HG03442 (cell line): ENCODE measurements at regions not wholly inside any gene's neighbourhood (a gene's known extent, or its start where the extent isn't known, plus 50 kb on each side); places are given as distances from the start of the nearest gene placed in this dataset.

Experiments used
- ATAC-seq: cut with Tn5 transposase; IDR thresholded peaks from one replicate; pipeline ENCODE4 v1.9.1; 2021; ENCODE audit warnings: mild to moderate bottlenecking, moderate library complexity; ENCODE audit not compliant: unreplicated experiment

DNA sequence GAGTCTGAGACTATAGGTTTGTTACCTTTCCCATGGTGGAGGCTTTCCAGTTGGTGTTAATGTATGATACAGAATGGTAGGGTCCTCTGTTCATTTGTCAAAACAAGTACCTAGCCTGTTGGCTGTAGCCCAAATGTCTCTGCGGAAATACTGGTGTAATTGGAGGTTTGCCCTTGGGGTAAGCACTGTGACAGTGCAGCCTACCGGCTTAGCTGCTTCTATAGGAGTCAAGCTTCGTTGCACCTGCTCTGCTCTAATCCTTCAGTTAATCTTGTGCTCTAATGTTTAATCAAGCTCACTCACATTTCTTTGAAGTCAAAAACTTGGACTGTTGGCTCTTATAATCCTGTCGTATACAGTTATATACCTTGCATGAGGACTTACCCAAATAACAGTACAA lies 203.4 kb downstream of the CCNG2 start:
- ATAC-seq: no peak

DNA sequence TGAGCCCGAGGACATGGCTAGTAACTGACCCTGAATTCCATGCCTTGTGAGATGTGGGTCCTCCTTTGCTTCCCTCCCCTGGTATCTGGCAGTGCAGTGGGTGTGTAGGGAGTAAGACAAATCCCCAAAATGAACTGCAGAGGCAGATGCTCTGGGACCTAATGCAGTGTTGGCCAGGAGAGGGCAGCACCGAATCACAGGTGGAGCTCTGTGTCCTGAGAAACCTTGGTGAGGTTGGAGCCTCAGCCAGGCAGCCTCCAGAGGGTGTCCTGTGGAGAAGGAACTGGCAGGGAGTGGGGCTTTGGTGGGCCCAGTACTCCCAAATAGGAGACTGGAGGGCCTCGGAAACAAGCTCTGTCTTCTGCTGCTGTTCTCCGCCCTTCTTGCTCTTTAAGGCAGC lies 209.9 kb downstream of the CCNG2 start:
- peak; percentile 81 for ATAC-seq

DNA sequence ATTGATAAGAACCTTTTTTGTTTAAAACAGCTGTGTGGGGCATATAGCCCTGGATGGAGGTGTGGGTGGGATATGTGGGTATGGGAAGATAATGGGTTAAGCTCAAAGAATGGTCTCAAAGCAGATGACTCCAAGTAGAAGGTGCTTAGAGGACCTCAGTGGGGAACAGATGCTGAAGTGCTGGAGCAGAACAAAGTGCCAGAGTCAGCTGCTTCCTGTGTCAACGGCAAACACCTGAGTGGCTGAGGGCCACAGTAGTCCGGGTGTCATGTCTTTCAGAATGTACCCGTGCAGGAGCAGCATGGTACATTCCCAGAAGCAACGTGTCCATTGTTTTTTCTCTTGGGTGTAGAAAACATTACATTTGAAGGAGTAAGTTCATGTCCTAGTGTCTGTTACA lies 210.6 kb downstream of the CCNG2 start:
- no peak for ATAC-seq

DNA sequence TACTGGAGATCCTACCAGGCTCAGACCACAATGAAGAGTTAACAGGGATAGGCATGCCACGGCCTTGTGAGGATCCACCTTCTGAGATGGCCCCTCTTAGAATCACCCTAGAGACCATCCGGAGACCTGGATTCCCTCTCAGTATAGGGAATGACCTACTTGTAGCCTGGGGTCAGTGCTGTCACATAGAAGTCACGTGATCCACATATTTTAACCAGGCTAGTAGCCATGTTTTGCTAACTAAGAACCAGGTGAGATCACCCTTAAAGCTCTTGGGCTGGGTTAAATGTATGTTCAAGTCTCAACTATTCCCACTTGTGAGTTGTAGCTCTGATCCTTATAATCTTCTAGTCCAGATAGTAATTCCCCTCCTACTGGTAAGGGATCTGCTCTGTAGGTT lies 215.4 kb downstream of the CCNG2 start:
- ATAC-seq: no peak

DNA sequence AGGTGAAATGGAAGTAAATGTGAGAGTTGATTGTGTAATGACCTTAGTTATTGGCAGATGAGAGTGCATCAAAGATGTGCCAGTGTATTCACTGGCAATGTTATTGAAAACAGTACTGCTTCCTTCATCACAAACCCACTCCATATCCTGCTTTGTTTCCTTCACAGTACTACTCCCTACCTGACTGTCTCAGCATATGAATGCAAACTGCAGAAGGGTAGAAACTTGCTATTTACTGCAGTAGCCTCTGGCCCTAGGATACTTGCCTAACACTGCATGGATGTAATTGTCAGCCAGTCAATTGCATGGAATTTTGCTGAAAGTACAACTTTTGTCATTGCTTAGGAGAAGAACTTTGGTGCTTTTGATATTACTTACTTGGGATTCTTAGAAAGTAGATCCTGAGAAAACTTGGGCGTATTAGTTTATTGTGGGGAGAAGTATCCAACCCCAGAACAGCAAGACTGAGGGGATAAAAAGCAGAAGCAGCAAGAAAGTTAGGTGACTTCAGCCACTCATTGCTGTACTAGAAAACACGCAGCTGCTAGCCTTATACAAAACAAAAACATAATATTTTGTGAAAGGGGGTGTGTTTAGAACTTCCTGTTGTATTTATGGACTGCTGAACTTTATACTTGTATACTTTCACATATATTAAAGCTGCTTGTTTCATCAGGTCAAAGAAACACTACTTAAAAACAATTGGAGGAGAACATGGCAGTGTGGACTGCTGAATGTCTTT lies 219.0 kb downstream of the CCNG2 start:
- no peak for ATAC-seq

DNA sequence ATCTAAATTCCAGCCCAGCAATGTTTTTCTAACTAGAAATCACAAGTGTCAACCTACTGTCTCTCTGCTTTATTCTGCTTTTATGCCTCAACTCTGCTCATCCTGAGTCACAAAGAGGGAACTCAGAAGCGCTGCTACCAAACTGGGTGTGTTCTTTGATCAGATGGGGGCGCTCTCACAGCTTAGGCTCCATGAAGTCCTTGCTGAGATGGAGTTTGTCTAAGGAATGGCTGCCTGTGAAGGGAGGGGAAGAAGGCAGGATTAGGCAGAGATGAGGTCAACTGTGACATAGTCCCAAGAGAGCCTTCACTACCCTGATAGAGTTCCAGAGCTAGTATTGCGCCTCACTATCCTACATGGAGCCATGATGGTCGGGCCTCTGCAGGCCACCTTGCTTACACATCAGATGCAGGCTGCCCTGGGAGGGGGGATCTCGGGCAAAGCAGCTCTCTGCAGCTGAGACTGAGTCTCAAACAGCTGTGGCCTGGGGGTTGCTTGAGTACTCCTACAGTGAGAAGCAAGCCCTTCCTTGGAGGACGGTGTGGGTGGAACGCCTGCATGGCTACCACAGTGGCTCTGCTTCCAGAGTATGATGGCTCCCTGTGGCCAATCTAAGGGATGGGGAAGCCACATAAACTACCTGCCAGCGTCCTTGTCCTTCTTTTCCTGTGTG lies 219.9 kb downstream of the CCNG2 start:
- ATAC-seq: no peak

DNA sequence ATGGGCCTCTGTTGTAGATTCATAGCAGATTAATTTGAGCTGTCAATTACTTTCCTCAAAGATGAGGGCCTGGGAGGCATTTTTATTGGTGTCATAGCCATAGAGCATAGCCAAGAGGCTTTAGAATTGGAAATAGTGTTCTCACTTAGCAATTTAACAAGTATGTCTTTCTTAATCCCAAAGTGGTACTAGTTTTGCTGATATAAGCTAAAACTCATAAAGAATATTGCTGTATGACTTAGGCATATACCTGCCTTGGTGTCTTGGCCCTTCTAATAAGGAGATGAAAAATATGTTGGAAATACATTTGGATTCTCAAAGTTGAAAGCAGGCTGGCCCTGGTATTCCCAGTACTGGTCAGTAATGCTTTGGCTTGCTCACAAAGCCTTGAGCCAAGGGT lies 221.5 kb upstream of the CXCL13 start:
- ATAC-seq: no peak

DNA sequence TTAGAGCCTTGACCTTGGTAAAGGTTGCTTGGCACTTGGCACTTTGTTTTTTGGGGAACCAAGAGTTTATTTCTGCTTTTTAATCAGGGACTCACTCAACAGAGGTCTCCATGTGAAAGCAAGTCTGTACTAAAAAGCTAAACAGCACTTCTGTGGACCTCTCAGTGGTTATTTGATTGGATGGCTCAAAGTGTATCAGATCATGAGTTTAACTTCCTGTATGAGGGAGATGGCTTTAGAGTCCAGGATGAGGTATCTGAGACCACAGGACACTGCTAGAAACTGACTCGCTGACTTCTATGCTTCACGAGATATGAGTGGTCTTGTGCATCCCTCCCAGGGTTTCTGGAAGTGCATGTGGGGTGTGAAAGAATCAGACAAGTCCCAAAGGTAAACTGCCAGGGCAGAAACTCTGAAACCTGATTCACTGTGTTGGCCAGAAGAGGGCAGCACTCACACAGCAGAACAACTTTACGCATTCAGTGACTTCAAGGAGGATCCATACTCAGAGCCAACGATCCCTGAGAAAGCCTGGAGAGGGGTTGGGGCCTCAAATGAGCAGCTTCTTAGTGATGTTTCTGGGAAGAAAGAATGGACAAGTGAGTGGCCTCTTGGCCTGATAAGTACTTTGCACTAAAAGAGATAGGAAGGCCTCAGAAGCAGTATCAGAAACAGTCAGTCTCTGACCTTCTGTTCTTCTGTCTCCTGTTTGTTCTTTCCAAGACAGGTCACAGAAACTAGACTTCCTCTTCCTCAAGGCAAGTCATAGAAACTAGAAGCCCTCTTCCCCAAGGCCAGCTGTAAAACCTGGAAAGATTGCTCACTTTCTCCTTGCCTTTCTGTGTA lies 220.3 kb upstream of the CXCL13 start:
- ATAC-seq: peak; percentile 73

DNA sequence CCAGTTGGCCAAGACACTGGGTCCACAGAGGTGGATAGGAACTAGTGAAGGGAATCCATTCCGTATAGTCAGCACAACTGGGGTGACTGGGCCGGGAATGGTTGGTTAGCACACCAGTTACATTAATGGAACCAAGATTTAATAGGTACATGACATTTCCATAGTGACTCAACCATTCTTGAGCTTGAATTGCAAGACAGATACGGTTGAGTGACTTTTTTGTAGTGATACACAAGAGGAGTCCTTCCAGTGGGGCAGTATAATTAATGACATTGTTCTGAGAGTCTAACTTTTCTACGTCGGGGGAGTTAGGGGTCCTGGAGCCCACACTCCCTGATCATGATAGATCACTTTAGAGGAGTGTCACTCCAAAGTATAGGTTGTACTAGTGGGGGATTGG lies 211.6 kb upstream of the CXCL13 start:
- no peak for ATAC-seq

DNA sequence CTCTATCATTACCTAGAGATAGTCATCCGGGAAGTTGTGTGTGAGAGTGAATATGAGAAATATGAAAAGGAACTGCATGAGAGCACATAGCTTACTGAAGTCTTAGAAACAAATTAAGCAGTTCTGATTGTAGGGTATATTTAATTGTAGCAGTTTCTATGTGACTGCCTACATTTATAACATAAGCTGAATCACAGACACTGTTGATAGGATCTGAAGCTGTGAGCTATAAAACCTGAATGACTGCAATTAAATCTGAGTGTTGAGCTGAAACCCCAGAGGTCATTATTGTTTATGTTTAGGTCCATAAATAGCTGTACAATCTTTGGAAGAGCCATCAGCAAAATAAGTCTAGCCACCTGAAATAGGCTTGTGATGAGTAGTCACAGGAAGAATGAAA lies 210.1 kb upstream of the CXCL13 start:
- ATAC-seq: no peak

DNA sequence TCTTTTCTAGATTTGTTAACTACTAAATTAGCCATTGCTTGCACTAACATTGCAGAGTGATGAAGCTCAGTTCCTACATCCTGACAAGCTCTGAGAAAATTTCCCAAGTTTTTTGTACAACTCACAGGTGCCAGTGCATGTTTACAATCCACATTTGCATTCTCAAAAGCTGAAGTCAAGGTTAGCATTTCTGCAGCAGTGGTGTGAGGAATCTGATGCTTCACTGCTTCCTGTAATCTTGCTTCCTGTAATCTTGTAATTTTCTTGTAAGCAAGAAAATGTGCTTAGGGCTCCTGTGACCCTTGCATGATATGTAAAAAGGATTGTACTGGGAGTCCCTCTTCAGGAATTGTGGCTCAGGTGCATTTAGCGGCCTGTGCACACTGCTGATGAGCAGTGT lies 207.4 kb upstream of the CXCL13 start:
- no peak for ATAC-seq

DNA sequence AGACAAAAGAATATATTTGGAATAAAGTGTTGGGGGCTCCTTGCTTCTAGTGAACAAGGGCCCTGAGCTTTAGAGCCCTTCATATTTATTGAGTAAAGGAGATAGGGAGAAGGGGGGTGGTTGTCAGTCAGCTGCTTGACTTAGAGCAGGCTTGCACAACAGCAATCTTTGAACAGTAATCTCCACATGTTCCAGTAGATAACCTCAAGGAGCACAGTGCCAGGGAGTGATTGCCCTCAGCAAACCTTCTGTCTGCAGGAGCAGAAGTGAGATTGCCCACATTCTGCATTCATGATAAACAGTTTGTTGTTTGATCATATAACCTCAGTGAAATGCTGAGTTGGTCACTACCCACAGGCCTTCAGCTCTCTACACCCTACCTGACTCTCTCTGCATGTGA lies 205.8 kb upstream of the CXCL13 start:
- ATAC-seq: no peak

DNA sequence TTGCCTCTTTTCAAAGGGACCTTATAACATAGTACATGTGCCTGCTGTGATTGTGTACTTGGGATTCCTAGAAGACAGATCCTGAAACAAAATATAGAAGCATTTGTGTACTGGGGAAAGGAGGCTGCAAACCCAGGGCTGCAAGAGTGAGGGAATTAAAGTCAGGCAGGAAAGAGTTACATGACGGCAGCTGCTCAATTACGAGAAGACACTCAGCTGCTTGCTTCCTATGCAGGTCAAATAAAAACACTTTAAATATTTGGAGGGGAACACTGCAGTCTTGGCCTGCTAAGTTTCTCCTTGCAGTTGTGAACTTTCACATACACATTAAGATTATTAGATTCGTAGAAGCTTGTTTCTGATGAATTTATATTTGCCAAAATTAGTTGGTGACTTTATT lies 191.9 kb upstream of the CXCL13 start:
- no peak for ATAC-seq

DNA sequence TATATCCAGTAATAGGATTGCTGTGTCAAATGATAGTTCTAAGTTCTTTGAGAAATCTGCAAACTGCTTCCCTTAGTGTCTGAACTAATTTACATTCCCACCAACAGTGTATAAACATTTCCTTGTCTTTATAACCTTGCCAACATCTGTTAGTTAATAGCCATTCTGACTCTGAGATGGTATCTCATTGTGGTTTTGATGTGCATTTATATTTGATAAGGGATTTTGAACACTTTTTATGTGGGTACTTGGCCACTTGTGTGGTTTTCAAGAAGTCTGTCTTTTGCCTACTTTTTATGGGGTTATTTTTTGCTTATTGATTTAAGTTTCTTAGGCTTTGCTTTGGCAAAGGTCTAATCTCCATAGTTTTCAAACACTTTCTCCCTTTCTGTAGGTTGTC lies 189.9 kb upstream of the CXCL13 start:
- no peak for ATAC-seq

DNA sequence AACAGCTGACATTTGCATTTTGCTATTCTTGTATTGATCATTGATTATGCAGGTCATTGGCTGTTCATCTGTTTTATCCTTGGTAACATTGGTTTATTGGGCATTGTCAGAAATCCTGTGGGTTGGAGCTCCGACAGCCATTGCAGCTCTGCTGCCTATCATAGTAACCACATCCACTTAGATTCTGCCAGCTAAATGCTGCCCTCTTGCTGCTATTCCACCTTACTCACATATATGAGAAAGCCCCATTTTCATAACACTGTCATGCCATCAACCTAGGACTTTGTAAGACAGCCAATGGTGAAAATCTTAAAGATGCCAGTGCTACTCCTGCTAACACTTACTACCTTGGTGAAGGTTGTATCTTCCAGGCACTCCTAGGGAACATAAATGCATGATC lies 187.3 kb upstream of the CXCL13 start:
- no peak for ATAC-seq

DNA sequence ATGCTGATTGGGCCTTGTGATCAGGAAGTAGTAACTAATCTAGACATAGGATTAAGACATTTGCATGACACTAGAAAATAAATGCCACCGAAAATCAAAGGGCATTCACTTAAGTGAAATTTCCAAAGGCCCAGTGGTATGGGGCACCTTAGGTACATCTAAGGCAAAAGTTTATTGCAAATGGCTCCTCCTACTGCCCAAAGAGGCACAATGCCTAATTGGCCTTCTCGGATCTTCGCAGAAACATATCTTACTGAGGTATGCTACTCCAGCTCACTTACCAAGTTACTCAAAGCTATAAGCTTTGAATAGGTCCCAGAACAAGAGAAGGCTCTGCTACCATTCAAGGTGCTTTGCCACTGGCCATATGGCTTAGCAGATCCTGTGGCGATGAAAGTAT lies 174.8 kb upstream of the CXCL13 start:
- no peak for ATAC-seq

DNA sequence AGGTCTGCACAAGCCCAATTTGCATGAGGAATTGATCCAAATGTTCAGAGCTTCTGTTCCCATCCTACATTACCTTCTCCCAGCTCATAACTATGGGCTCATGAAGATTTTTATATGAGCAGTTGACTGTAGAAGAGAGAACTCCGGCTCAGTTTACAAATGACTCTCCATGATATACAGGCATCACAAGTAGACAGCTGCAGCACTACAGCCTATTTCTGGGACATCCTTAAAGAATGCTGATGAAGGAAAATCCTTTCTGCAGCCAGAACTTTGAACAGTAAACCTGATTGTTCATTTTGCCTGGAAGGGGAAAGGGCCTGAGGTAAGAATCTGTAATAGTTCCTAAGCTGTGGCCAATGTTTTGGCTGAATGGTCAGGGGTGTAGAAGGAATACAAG lies 174.1 kb upstream of the CXCL13 start:
- no peak for ATAC-seq

DNA sequence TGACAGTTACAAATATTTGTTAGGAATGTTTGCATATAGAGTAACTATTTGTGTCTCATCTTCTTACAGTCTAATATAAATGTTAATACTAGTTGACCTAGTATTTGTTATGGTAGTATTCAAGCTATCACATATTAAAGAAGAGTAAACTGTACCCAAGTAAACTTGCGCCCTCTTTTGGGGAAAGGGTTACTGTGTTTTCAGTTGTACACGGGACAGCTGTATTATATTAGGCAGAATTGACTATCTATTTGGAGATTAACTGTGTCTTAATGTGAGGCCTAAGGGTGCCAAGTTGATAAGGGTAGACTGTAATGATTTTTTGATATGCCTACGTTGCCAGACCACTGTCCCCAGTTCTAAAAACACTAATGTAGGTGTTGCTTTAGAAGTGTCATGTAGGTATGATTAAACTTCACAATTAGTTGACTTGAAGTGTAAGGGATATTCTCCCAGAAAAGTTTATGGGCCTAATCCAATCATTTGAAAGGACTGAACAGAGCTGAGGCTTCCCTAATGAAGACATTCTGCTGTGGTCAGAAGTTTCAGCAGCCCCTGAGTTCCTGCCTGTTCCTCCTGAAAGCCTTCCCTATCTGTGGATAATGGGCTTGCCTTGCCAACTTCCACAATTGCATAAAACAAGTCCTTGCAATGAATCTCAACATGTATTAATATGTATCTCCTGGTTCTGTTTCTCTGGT lies 172.8 kb upstream of the CXCL13 start:
- no peak for ATAC-seq

DNA sequence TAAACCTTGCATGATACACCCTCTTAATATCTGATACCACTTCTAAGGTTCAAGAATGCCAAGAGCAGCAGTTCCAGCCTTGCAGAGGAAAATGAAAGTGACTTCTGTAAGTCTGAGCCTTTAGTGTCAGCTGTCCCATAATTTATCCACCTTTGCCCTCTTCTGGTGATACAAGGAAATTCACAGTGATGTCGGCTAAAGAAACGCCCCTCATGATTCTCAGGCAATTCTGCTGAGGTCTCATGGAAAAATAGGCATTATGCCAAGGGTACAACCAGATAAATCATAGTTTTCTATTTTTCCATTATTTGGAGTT lies 172.2 kb upstream of the CXCL13 start:
- peak; percentile 88 for ATAC-seq

DNA sequence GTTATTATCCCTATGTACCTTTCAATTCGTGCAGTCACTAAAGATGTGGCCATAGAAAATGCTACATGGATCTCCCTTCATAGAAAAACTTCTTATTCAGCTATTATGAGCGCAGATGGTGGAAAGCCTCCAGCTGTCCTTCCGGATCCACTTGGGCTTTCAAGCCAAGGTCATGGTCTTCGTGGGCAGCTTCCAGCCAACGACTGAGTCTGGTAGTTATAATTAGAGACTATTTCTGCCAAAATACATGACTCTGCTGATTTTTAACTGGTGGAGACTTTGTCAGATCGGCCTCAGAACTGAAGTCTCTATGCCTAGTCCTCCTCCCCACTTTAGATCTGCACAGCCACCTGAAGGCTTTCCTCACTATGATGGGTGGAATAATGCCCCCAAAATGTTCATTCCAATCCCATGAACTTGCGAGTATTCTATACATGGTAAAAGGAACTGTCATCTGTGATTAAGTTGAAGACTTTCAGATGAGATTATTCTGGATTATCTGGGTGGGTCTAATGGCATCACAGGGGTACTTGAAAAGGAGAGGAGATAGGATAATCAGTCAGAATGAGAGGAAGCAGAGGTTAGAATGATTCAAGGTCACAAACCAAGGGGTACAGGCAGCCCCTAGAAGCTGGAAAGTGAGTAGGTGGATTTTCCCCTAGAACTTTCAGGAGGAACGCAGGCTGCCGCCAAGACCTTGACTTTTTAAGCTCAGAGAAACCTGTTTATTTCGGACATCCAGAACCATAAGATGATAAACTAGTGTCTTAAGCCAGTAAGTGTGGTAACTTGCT lies 171.1 kb upstream of the CXCL13 start:
- ATAC-seq: no peak

DNA sequence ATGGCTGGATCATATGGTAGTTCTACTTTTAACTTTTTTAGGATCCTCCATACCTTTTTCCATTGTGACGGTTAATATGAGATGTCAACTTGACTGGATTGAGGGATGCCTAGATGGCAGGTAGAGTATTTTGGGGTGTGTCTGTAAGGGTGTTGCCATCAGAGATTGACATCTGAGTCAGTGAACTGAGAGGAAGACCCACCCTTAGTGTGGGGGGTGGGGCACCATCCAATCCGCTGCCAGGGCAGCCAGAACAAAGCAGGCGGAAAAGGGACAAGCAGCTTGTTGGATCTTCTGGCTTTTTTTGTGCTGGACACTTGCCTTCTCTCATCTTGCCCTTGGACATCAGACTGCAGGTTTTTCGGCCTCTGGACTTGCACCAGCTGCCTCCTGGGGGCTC lies 168.5 kb upstream of the CXCL13 start:
- ATAC-seq: no peak
